Stomach (tissue), 8 donors: ENCODE measurements at regions not wholly inside any gene's neighbourhood (a gene's known extent, or its start where the extent isn't known, plus 50 kb on each side); places are given as distances from the start of the nearest gene placed in this dataset.

Experiments used
- DNase-seq, 2 donors: peaks; one replicate each; pipeline versions ENCODE4 v3.0.0 to v3.0.0-alpha.2; 2013 to 2019
- H3K27ac ChIP-seq, 5 donors: fragments of 200-600 bp in 4 of 5; sonication (generic) in 4 of 5; one replicate each; pipeline ENCODE4 v1.5.1; 2013 to 2019; ENCODE audit warnings: mild to moderate bottlenecking in 1 of 5, moderate library complexity in 1 of 5
- H3K27me3 ChIP-seq, 3 donors: fragments of 200-600 bp; sonication (generic); one replicate each; pipeline ENCODE4 v1.5.1; 2017 to 2019; ENCODE audit warnings: mixed run types in 1 of 3
- H3K36me3 ChIP-seq, 4 donors: fragments of 200-600 bp; sonication (generic); 1 replicate in 3 of 4; 2 replicates in 1 of 4; pipeline ENCODE4 v1.5.1; 2016 to 2019
- H3K4me1 ChIP-seq, 4 donors: fragments of 200-600 bp; sonication (generic); one replicate each; pipeline ENCODE4 v1.5.1; 2016 to 2019
- H3K4me3 ChIP-seq, 4 donors: fragments of 200-600 bp; sonication (generic) in 3 of 4; one replicate each; pipeline ENCODE4 v1.5.1; 2016 to 2019; ENCODE audit warnings: mild to moderate bottlenecking in 1 of 4
- H3K9me3 ChIP-seq, 4 donors: fragments of 200-600 bp; sonication (generic); one replicate each; pipeline ENCODE4 v1.5.1; 2016 to 2019
- CTCF ChIP-seq, 7 experiments: fragments of 450-650 bp in 4 of 7; fragments of 200-600 bp in 3 of 7; sonication (generic) in 3 of 7; IDR thresholded peaks; one replicate each; pipeline ENCODE4 v1.5.1; 2016 to 2019; ENCODE audit warnings: antibody characterized with exemption in 7 of 7, control low read depth in 2 of 7, mild to moderate bottlenecking in 1 of 7
- EP300 ChIP-seq: sonication (generic); formaldehyde crosslinking; IDR thresholded peaks from one replicate; pipeline ENCODE4 v1.6.1; 2017; ENCODE audit warnings: antibody characterized with exemption
- POLR2A ChIP-seq, 4 donors: fragments of 450-650 bp; IDR thresholded peaks; one replicate each; pipeline ENCODE4 v1.6.1; 2016; ENCODE audit warnings: antibody characterized with exemption in 4 of 4, control low read depth in 2 of 4, mild to moderate bottlenecking in 1 of 4, moderate library complexity in 1 of 4
- POLR2AphosphoS5 ChIP-seq, 3 donors: sonication (generic); formaldehyde crosslinking; IDR thresholded peaks; one replicate each; pipeline ENCODE4 v1.6.1; 2016; ENCODE audit warnings: antibody characterized with exemption in 3 of 3
- whole genome bisulfite sequencing, 5 donors: extraction: QIAGEN DNeasy Blood & Tissue Kit in 3 of 5; methylation state at CpG; one replicate each; pipeline versions ENCODE4 v1.1.5 to v1.1.7; 2013 to 2018; 5-methylcytosine and 5-hydroxymethylcytosine counted together
- intact Hi-C: fragments of 100-400 bp; cut with DNase I; formaldehyde crosslinking; loops from one replicate; pipeline ENCODE4 v1.15.1; 2023; ENCODE audit warnings: low total_unique reads
- donor health status: healthy with polysubstance abuse.
- donor health status: Bipolar disorder and iron deficiency.
- donor health status: healthy.

DNA sequence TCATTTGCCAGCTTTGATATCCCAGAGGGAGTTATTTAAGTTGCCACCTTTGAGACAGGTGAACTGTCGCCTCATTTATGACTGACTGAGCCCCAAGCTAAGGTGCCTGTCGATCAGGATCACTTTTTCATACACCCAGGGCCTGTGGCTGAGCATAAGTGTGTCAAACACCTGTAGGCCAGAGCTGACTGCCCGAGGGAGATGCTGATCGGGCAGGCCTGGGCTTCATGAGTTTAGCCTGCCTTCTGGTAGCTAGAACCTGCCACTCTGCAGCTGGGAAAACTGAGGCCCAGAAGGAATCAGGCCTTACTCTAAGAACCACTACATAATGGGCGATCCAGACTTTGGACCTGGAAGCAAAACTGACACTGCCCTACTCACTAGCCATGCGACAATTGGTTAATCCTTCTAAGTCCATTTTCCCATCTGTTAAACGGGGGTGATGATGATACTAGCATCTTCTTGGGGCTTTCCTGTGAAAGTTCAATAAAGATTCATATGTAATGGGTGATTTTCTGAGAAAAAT lies 188.7 kb upstream of the GLI2 start:
- Histone ChIP-seq H3K27ac (peak overlapping the region in 1 of 5 donors; percentile 11), H3K9me3 (no peaks in the 10 kb centered on the region), H3K4me3 (no peak overlapping the region), H3K4me1 (peaks cover 3 to 18% (median 11%) of the 10 kb centered on the region in 4 donors), H3K36me3 (no peaks in the 10 kb centered on the region), H3K27me3 (no peaks in the 10 kb centered on the region)
- no peak for DNase-seq
- WGBS, 5 donors: 78 to 95% (median 88%) methylated on average over 6 to 7 of the region's 7 CpGs
- intact Hi-C loops: no loop called here
- TF ChIP-seq POLR2A (IDR thresholded peaks at IDR 0.05) (no peak), CTCF (IDR thresholded peaks at IDR 0.05) (no peak), POLR2AphosphoS5 (IDR thresholded peaks at IDR 0.05) (no peak), EP300 (no peak)

- no peak overlapping the region for H3K4me3 ChIP-seq
- no peaks in the 10 kb centered on the region for H3K27me3 ChIP-seq
- TF ChIP-seq CTCF (IDR thresholded peaks at IDR 0.05): no peak
- no peak for TF ChIP-seq EP300
- no peak for TF ChIP-seq POLR2A (IDR thresholded peaks at IDR 0.05)
- TF ChIP-seq POLR2AphosphoS5 (IDR thresholded peaks at IDR 0.05): no peak
- H3K4me1 ChIP-seq: peaks cover 11 to 26% (median 19%) of the 10 kb centered on the region in 4 donors
- intact Hi-C loops: no loop called here
- no peak overlapping the region for H3K27ac ChIP-seq
- DNase-seq: peak in 1 of 2 donors; percentile 58
- no peaks in the 10 kb centered on the region for H3K9me3 ChIP-seq
- H3K36me3 ChIP-seq: no peaks in the 10 kb centered on the region
- WGBS, 5 donors: 100% methylated on average over 1 of the region's 1 CpG
Measured at GRCh38 chr2:120547662-120548061, 188.0 kb upstream of the GLI2 start.

DNA sequence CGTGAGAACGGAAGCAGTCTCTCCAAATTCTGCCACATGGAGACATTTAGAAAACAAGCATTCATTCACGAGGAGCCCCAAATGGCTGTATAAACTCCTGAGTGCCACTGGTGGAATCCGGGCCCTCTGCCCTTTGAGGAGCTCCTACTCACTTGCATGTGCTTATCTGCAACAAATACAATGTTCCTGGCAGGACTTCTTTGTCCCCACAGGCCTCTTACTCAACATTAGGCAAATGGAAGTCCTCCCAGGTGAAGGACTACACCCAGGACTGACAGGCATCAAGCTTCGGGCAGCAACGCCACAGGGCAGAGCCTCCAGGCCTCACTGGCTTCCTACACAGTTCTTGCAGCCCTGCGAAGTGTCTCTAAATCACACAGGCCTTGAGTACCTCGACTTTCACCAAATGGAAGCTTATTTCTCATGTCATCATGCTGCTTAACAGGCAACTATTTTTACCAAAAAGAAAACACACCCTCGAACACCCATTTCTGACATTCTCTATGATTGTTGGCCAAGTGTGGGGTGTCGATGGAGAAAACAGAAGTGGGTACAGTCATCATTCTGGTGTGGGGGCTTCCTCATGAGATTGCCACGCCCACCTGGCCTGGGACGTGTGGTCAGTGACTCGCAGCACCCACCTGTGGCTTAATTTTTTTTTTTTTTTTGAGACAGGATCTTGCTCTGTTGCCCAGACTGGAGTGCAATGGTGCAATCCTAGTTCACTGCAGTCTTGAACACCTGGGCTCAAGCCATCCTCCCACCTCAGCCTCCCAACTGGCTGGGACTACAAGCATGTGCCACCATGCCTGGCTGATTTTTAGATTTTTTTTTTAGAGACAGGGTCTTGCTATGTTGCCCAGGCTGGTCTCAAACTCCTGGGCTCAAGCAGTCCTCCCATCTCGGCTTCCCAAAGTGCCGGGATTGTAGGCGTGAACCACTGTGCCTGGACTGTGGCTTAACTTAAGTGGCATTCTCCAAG lies 186.8 kb upstream of the GLI2 start:
- TF ChIP-seq EP300: no peak
- peak in 2 of 3 donors; percentile 39 to 57 for TF ChIP-seq POLR2AphosphoS5 (IDR thresholded peaks at IDR 0.05)
- TF ChIP-seq POLR2A (IDR thresholded peaks at IDR 0.05): no peak

GRCh38 chr2:120549841-120550240 lies 185.8 kb upstream of the GLI2 start:
- H3K9me3 ChIP-seq: no peaks in the 10 kb centered on the region
- DNase-seq: no peak
- H3K27me3 ChIP-seq: no peaks in the 10 kb centered on the region
- H3K36me3 ChIP-seq: no peaks in the 10 kb centered on the region
- TF ChIP-seq POLR2A (IDR thresholded peaks at IDR 0.05): no peak
- no peak for TF ChIP-seq EP300
- TF ChIP-seq POLR2AphosphoS5 (IDR thresholded peaks at IDR 0.05): no peak
- TF ChIP-seq CTCF (IDR thresholded peaks at IDR 0.05): no peak
- no peak overlapping the region for H3K4me3 ChIP-seq
- WGBS, 5 donors: 81 to 91% (median 87%) methylated on average over 6 of the region's 6 CpGs
- intact Hi-C loops: no loop called here
- peaks cover 13 to 34% (median 27%) of the 10 kb centered on the region in 4 donors for H3K4me1 ChIP-seq
- peak overlapping the region in 3 of 5 donors; percentile 3 to 39 (median 9) for H3K27ac ChIP-seq

More for the DNA sequence above, 186.8 kb upstream of the GLI2 start:
- intact Hi-C loops: no loop called here
- H3K27ac ChIP-seq: peak overlapping the region in 4 of 5 donors; percentile 9 to 39 (median 16)
- DNase-seq: peak in 1 of 2 donors; percentile 61
- 73 to 89% (median 82%) methylated on average over 16 of the region's 16 CpGs for WGBS, 5 donors
- H3K27me3 ChIP-seq: no peaks in the 10 kb centered on the region
- no peak overlapping the region for H3K4me3 ChIP-seq
- no peaks in the 10 kb centered on the region for H3K36me3 ChIP-seq
- no peaks in the 10 kb centered on the region for H3K9me3 ChIP-seq
- H3K4me1 ChIP-seq: peaks cover 13 to 34% (median 27%) of the 10 kb centered on the region in 4 donors
